ENCODE measurements at regions not wholly inside any gene's neighbourhood (a gene's known extent, or its start where the extent isn't known, plus 50 kb on each side); places are given as distances from the start of the nearest gene placed in this dataset.

GRCh38 chrX:141467442-141467841 lies 117.1 kb downstream of the SPANXA1 start:
- Histone ChIP-seq H4K20me1 (ENCODE audit: insufficient read depth) (no peaks in the 10 kb centered on the region), H3K9me2 (ENCODE audit: insufficient read depth) (no peaks in the 10 kb centered on the region), H3K4me1 (ENCODE audit: control insufficient read depth in 1 of 2, insufficient read depth in 2 of 2, low read length in 2 of 2) (no peaks in the 10 kb centered on the region), H3K4me3 (replicated peaks in 1 of 2; ENCODE audit: low read depth in 1 of 2, low read length in 2 of 2) (no peak overlapping the region), H2AFZ (ENCODE audit: low read depth, low read length, poor library complexity, severe bottlenecking) (no peak overlapping the region), H3K9me3 (ENCODE audit: control insufficient read depth in 1 of 2, insufficient read depth in 1 of 2, low read depth in 1 of 2, low read length in 2 of 2) (no peaks in the 10 kb centered on the region), H3K9ac (ENCODE audit: low read length) (no peak overlapping the region), H3K27ac (ENCODE audit: low read depth, low read length) (no peak overlapping the region), H3K4me2 (ENCODE audit: low read length) (no peak overlapping the region), H3K79me2 (ENCODE audit: insufficient read depth, low read length) (no peaks in the 10 kb centered on the region), H3K27me3 (ENCODE audit: insufficient read depth, low read length) (no peaks in the 10 kb centered on the region), H3K36me3 (ENCODE audit: control insufficient read depth in 1 of 2, insufficient read depth in 2 of 2, low read length in 2 of 2) (no peaks in the 10 kb centered on the region)
- ChIA-PET RAD21 (ENCODE audit: low non-redundant PET in 1 of 2, low total read pairs in 2 of 2, uncharacterized antibody in 2 of 2, unreplicated experiment in 2 of 2) (no interaction called here), CTCF (no interaction called here), POLR2A (no interaction called here)
- no TSS peak for BruUV-seq (replicated peaks)
- ATAC-seq (no peak), DNase-seq (ENCODE audit: low read depth, low spot score) (no peak)
- intact Hi-C loops (cut with micrococcal nuclease) = no loop called here
- no peak for TF ChIP-seq POLR2A (IDR thresholded peaks at IDR 0.05; ENCODE audit: borderline replicate concordance, extremely low read depth, insufficient read depth, insufficient read length)
- no peak for TF ChIP-seq ZNF274 (IDR thresholded peaks at IDR 0.05; ENCODE audit: low read depth, low read length)
- TF ChIP-seq SIN3A (IDR thresholded peaks at IDR 0.05; ENCODE audit: low read depth) = no peak
- no peak for TF ChIP-seq EZH2 (IDR thresholded peaks at IDR 0.05)
- no peak for TF ChIP-seq SP1 (IDR thresholded peaks at IDR 0.05; ENCODE audit: low read depth)
- TF ChIP-seq EGR1 (IDR thresholded peaks at IDR 0.05; ENCODE audit: low read depth) = no peak
- TF ChIP-seq TCF7L2 (IDR thresholded peaks at IDR 0.05; ENCODE audit: borderline replicate concordance, extremely low read depth, insufficient read depth, insufficient read length) = no peak
- no peak for TF ChIP-seq CTCF (IDR thresholded peaks at IDR 0.05 in 2 of 3, conservative IDR thresholded peaks at IDR 0.05 in 1 of 3; ENCODE audit: borderline replicate concordance in 1 of 3, insufficient read depth in 1 of 3, low read depth in 2 of 3, low read length in 2 of 3)
- TF ChIP-seq JUND (IDR thresholded peaks at IDR 0.05) = no peak
- no peak for TF ChIP-seq CBX3 (IDR thresholded peaks at IDR 0.05; ENCODE audit: low read depth)
- TF ChIP-seq MAX (IDR thresholded peaks at IDR 0.05) = no peak
